OCI-LY3 (cell line): ENCODE measurements at regions not wholly inside any gene's neighbourhood (a gene's known extent, or its start where the extent isn't known, plus 50 kb on each side); places are given as distances from the start of the nearest gene placed in this dataset.

Experiments
- CTCF ChIP-seq: fragments of 200-600, 300-600 bp; sonication (generic); IDR thresholded peaks from 2 replicates; pipeline ENCODE4 v1.5.1; 2014; ENCODE audit warnings: antibody characterized with exemption, low read length, low read depth
- EZH2phosphoT487 ChIP-seq: fragments of 200-600 bp; shearing (Covaris generic); IDR thresholded peaks from 2 replicates; pipeline ENCODE4 v1.6.1; 2018; ENCODE audit warnings: antibody characterized with exemption, mixed run types, low read depth

- TF ChIP-seq CTCF (no peak), EZH2phosphoT487 (no peak)
Measured at GRCh38 chr5:77832938-77833337, 56.8 kb upstream of the TBCA start.
